ENCODE measurements at regions not wholly inside any gene's neighbourhood (a gene's known extent, or its start where the extent isn't known, plus 50 kb on each side); places are given as distances from the start of the nearest gene placed in this dataset.

- WGBS (ENCODE audit: insufficient coverage) = 93% methylated on average over 6 of the region's 10 CpGs
- Histone ChIP-seq H3K9me3 (replicated peaks in 1 of 2; ENCODE audit: control insufficient read depth in 1 of 2, insufficient read depth in 1 of 2, low read length in 2 of 2) (peaks cover 0 to 17% of the 10 kb centered on the region in 2 donors), H3K79me2 (ENCODE audit: insufficient read depth, low read length) (no peaks in the 10 kb centered on the region), H3K36me3 (replicated peaks in 1 of 2; ENCODE audit: control insufficient read depth in 1 of 2, insufficient read depth in 2 of 2, low read length in 2 of 2) (no peaks in the 10 kb centered on the region), H3K4me3 (replicated peaks in 1 of 3; ENCODE audit: low read depth in 2 of 3, low read length in 3 of 3) (no peak overlapping the region), H3K9ac (ENCODE audit: insufficient read depth, low read length, poor library complexity, severe bottlenecking) (no peak overlapping the region), H2AFZ (ENCODE audit: insufficient read depth, low read depth, low read length, poor library complexity, severe bottlenecking) (no peak overlapping the region), H3K27me3 (ENCODE audit: control insufficient read depth in 2 of 2, insufficient read depth in 2 of 2, low read length in 2 of 2) (no peaks in the 10 kb centered on the region), H3K4me1 (ENCODE audit: control insufficient read depth in 1 of 2, insufficient read depth in 2 of 2, low read length in 2 of 2) (peaks cover 12 to 15% of the 10 kb centered on the region in 2 donors), H3K27ac (ENCODE audit: low read depth in 1 of 2, low read length in 2 of 2) (no peak overlapping the region), H4K20me1 (ENCODE audit: insufficient read depth, low read length) (no peaks in the 10 kb centered on the region), H3K4me2 (replicated peaks; ENCODE audit: extremely low read depth, low read length, poor library complexity, severe bottlenecking) (no peak overlapping the region)
- Mint-ChIP-seq H3K36me3 (no peaks in the 10 kb centered on the region), H3K4me1 (peaks cover 19% of the 10 kb centered on the region), H3K9me3 (peaks cover 0 to 7% (median 4%) of the 10 kb centered on the region in 7 donors), H3K4me3 (no peak overlapping the region), H3K27ac (no peak overlapping the region), H3K27me3 (ENCODE audit: low read depth in 3 of 3) (peaks cover 0 to 2% (median 0%) of the 10 kb centered on the region in 3 donors)
- intact Hi-C loops (cut with micrococcal nuclease) = no loop called here
- no peak for TF ChIP-seq CTCF (IDR thresholded peaks at IDR 0.05)
- DNase-seq = no peak
Measured at GRCh38 chr1:234670967-234671626, 61.1 kb upstream of the IRF2BP2 start.

- H3K9me3 Mint-ChIP-seq = peaks cover 0 to 7% (median 4%) of the 10 kb centered on the region in 7 donors
- H3K4me3 Mint-ChIP-seq = no peak overlapping the region
- intact Hi-C loops (cut with micrococcal nuclease) = no loop called here
- Histone ChIP-seq H2AFZ (ENCODE audit: insufficient read depth, low read depth, low read length, poor library complexity, severe bottlenecking) (no peak overlapping the region), H3K27me3 (ENCODE audit: control insufficient read depth in 2 of 2, insufficient read depth in 2 of 2, low read length in 2 of 2) (no peaks in the 10 kb centered on the region), H3K36me3 (replicated peaks in 1 of 2; ENCODE audit: control insufficient read depth in 1 of 2, insufficient read depth in 2 of 2, low read length in 2 of 2) (no peaks in the 10 kb centered on the region), H3K27ac (ENCODE audit: low read depth in 1 of 2, low read length in 2 of 2) (no peak overlapping the region), H4K20me1 (ENCODE audit: insufficient read depth, low read length) (no peaks in the 10 kb centered on the region), H3K9ac (ENCODE audit: insufficient read depth, low read length, poor library complexity, severe bottlenecking) (no peak overlapping the region), H3K9me3 (replicated peaks in 1 of 2; ENCODE audit: control insufficient read depth in 1 of 2, insufficient read depth in 1 of 2, low read length in 2 of 2) (peaks cover 0 to 17% of the 10 kb centered on the region in 2 donors), H3K4me3 (replicated peaks in 1 of 3; ENCODE audit: low read depth in 2 of 3, low read length in 3 of 3) (no peak overlapping the region), H3K4me1 (ENCODE audit: control insufficient read depth in 1 of 2, insufficient read depth in 2 of 2, low read length in 2 of 2) (peaks cover 14 to 18% of the 10 kb centered on the region in 2 donors), H3K4me2 (replicated peaks; ENCODE audit: extremely low read depth, low read length, poor library complexity, severe bottlenecking) (no peak overlapping the region), H3K79me2 (ENCODE audit: insufficient read depth, low read length) (no peaks in the 10 kb centered on the region)
- DNase-seq = no peak
- no peak overlapping the region for H3K27ac Mint-ChIP-seq
- peaks cover 21% of the 10 kb centered on the region for H3K4me1 Mint-ChIP-seq
- WGBS (ENCODE audit: insufficient coverage) = no CpG with 5 or more reads among the region's 1 CpG
- H3K36me3 Mint-ChIP-seq = no peaks in the 10 kb centered on the region
- H3K27me3 Mint-ChIP-seq (ENCODE audit: low read depth in 3 of 3) = peaks cover 0 to 2% (median 1%) of the 10 kb centered on the region in 3 donors
- no peak for TF ChIP-seq CTCF (IDR thresholded peaks at IDR 0.05)
Measured at GRCh38 chr1:234669499-234669898, 59.5 kb upstream of the IRF2BP2 start.

Data from CD14-positive monocyte (primary cell).